ENCODE measurements at regions not wholly inside any gene's neighbourhood (a gene's known extent, or its start where the extent isn't known, plus 50 kb on each side); places are given as distances from the start of the nearest gene placed in this dataset.

DNA sequence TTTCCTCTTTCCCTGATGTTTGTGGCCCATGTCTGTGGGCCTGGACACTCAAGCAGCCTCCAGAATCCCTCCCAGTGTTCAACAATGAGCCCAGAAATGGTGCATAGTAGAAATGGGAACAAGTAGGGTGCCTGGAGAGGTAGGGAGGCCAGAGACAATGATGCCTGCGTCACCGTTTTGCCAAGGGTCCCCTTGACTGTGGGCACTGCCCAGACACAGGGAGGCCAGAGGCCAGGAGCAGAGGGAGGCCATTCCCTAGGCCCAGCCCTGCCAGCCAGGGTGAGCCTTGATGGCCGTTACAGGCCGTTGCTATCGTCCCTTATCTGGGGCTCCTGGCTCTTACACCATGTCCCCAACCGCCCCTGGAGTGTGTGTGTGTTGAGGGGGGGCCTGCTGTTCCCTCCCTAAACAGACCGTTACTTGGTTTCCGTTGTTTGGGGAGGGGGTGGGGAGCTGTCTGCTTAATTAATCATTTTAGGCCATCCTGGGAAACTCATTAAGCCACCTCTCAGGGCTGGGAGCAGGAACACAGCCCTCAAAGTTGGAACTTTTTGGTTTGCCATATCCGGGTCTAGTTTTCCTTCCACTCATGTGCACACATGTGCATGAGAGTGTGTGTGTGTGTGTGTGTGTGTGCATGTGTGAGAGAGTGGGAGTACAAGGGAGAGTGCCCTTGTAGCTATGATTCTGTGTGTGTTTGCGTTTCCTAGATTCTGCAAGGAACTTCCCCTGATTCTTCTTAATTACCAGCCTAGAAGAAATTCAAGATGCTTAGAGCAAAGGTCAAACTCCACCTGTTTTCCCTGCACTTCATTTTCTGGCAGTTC, 135.2 kb upstream of the HAAO start:
- TF ChIP-seq, protein P1, sequence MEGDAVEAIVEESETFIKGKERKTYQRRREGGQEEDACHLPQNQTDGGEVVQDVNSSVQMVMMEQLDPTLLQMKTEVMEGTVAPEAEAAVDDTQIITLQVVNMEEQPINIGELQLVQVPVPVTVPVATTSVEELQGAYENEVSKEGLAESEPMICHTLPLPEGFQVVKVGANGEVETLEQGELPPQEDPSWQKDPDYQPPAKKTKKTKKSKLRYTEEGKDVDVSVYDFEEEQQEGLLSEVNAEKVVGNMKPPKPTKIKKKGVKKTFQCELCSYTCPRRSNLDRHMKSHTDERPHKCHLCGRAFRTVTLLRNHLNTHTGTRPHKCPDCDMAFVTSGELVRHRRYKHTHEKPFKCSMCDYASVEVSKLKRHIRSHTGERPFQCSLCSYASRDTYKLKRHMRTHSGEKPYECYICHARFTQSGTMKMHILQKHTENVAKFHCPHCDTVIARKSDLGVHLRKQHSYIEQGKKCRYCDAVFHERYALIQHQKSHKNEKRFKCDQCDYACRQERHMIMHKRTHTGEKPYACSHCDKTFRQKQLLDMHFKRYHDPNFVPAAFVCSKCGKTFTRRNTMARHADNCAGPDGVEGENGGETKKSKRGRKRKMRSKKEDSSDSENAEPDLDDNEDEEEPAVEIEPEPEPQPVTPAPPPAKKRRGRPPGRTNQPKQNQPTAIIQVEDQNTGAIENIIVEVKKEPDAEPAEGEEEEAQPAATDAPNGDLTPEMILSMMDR (conservative IDR thresholded peaks at IDR 0.05): no peak
- peak overlapping the region; percentile 62; the same call in 1 of the 2 replicates for H3K27ac ChIP-seq

DNA sequence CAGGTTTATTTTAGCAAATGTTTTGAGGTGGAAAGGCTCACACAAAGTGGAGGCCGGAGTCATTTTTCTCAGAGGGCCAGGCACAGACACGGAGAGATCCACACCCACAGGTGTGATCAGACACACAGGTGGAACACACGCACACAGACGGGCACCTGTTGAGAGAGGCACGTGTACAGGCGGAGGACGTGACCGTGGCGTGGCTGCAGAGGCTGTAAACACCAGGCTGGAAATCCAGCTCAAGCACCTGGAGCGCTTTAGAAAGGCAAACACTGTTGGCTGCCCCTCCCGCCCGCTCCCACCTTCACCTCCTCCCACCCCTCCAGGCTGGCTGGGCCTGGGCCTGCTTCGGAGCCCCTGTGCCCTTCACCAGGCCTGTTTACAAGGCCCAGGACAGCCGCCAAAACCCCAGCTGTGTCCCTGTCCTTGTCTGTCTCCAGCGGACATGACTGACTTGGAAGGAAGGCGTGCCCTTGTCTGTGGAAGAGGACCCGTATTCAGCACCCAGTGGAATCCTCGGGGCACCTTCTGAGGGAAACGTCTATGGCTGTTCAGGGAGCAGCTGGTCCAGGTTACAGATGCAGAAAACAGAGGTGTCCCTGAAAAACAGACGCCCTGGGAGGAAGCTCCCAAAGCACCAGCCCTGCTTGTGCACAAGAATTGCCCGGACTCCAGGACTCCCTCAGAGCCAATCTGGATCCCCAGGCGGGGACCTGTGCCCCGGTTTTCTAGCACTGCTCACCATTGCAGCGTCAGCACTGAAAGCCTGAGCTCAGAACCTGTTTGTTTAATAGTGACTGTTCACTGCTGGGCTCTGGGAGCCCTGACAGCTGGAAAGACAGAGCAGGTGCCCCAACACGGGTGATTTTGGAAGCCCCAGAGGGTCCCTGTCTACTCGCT, 134.3 kb upstream of the HAAO start:
- TF ChIP-seq, protein P1 (conservative IDR thresholded peaks at IDR 0.05): no peak
- H3K27ac ChIP-seq: peak overlapping the region; percentile 62

DNA sequence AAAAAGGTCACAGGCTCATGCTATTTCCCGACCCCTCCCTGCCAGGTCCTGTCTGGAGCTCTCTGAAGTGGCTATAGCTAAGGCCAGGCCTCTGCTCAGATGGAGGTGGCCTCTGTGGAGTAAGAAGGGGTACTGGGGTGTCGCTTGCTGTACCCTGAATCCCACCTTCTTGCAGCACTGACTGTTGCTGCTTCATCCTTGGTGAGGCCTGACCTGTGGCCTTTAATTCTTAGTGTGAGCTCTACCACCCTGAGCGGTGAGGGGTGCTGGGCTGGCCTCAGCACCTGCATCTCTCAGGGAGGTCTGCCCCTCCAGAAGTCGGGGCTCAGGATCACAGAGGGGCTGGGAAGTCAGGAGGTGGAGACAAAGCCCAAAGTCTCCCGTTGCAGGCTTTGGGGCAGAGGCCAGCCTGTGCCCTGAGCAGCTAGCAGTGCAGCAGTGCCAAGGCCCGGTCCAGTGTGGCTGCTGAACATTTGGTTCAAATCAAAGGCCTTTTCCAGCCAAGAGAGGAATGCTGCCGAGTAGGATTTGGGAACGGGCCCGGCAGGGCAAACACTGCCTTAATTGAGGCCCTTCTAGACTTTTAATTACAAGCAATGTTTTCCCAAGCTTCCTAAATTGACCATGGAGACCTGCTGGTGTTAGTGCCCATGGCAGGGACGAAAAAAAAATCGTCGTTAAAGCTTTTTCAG, 133.5 kb upstream of the HAAO start:
- TF ChIP-seq, protein P1 (conservative IDR thresholded peaks at IDR 0.05): no peak
- H3K27ac ChIP-seq: peak overlapping the region; percentile 62

DNA sequence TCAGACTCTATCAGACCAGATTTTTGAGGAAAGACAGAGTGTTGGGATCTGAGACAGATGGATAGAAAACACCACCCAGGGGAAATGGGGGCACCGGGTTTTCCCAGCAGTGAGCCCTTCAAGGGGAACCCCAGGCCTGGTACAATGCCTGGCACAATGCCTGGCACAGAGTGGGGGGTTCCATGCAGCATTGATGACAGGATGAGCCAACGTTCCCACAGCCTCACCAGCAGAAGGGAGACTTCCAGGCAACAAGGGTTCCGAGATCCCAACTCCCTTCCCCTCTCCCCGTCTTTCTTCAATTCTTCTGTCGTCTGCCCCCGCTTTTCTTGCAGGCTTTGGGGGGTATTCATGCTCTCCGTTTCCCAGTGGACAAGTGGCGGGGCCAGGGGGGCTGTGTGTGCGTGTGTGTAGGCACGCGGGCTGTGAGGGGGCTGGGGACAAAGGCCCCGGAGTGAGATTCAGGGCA, 132.1 kb upstream of the HAAO start:
- TF ChIP-seq, protein P1 (conservative IDR thresholded peaks at IDR 0.05): no peak
- no peak overlapping the region for H3K27ac ChIP-seq

DNA sequence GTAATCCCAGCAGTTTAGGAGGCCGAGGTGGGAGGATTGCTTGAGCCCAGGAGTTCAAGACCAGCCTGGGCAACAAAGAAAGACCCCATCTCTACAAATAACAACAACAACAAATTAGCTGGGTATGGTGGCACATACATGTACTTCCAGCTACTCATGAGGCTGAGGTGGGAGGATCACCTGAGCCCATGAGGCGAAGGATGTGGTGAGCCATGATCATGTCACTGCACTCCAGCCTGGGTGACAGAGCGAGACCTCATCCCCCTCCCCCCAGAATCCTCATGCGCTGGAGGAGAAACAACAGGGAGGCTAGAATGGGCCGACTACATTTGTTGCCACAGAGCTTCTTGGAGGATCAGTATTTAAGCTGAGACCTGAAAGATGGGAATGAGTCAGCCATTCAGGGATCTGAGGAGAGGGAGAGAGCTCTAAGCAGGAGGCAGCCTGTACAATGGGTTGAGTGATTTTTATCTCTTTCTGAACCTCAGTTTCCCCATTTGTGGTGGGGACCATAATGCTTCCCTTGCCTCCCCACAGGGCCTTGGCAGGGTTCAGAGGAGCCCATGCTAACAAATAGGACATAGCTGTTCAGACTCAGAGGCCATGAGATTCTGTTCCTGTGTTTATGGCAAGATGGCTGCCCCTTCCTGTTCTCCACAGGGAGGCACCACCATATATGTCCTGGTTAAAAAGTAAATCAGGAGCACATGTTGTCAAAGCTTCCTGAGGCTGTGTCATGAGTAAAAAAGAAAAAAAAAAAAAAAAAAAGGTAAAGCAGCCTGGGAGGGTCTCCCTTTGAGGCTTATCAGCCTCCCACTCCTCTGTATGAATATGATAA, 131.4 kb upstream of the HAAO start:
- no peak overlapping the region for H3K27ac ChIP-seq
- TF ChIP-seq, protein P1 (conservative IDR thresholded peaks at IDR 0.05): no peak

DNA sequence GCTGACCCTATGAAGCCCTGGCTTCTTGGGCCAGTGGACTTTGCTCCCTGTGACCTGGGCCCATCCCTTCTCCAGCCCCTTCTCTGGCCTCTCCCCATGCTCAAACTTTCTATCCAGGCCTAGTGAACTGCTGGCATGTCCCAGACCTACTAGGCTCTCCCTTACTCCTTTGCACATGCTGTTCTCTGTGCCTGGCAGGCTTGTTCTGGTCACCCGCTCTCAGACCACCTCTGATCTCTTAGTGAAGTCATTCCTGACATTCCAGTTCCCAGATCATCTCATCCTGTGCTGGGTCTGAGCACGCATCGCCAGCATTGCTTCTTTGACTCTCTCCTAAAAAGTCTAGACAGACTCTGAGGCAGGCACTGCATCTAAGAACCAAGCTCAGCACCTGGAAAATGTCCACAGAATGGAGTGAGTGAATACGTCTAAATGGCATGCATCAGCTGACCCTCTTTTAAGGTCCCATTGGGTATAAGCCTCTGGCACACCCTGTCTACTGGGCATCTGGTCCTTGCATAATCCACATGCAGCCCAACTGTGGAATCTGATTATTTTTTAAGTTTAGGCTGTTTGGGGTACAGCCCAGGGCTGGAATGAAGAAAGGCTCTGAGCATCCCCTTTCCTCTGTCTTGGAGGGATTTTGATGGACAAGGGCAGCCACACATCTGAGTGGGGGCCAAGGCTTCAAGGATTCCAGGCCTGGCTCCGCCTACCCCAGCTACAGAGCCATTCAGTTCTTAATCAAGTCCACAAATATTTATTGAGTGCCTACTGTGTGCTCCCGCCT, 130.6 kb upstream of the HAAO start:
- H3K27ac ChIP-seq: no peak overlapping the region
- TF ChIP-seq, protein P1 (conservative IDR thresholded peaks at IDR 0.05): no peak

All from VCaP (cell line).